K562 (cell line): ENCODE measurements at regions not wholly inside any gene's neighbourhood (a gene's known extent, or its start where the extent isn't known, plus 50 kb on each side); places are given as distances from the start of the nearest gene placed in this dataset.

ENCODE experiments used
- ARNT ChIP-seq, 2 experiments: fragments of 450-650 bp; IDR thresholded peaks; 2 replicates each; pipeline ENCODE4 v1.6.1; 2016; ENCODE audit warnings: mild to moderate bottlenecking in 1 of 2
- E2F4 ChIP-seq: sonication (generic); formaldehyde crosslinking; IDR thresholded peaks from 2 replicates; pipeline ENCODE4 v1.8.0; 2022; ENCODE audit warnings: mild to moderate bottlenecking, low read depth, missing genetic modification reagents
- NR0B1 ChIP-seq: fragments of 450-650 bp; IDR thresholded peaks from one replicate; pipeline ENCODE4 v1.6.1; 2018; ENCODE audit warnings: mild to moderate bottlenecking, moderate library complexity; ENCODE audit not compliant: partially characterized antibody
- PHB2 ChIP-seq: fragments of 450-650 bp; IDR thresholded peaks from 2 replicates; pipeline ENCODE4 v1.6.1; 2017; ENCODE audit warnings: low read depth
- SP2 ChIP-seq: IDR thresholded peaks from 2 replicates; pipeline ENCODE4 v1.6.1; 2011; ENCODE audit warnings: mild to moderate bottlenecking, low read depth, low read length, moderate library complexity; ENCODE audit not compliant: poor library complexity, severe bottlenecking; ENCODE audit errors: extremely low read depth
- ZC3H4 ChIP-seq: sonication (generic); formaldehyde crosslinking; IDR thresholded peaks from 2 replicates; pipeline ENCODE4 v1.9.0; 2021; ENCODE audit warnings: missing genetic modification reagents, borderline replicate concordance
- ZNF174 ChIP-seq: fragments of 250-450 bp; sonication (Bioruptor Pico); IDR thresholded peaks from 2 replicates; pipeline ENCODE4 v1.4.0; 2020; ENCODE audit warnings: mild to moderate bottlenecking
- ZNF318 ChIP-seq, 2 experiments: fragments of 450-650 bp; IDR thresholded peaks; 2 replicates each; pipeline ENCODE4 v1.6.1; 2016; ENCODE audit warnings: mild to moderate bottlenecking in 2 of 2, borderline replicate concordance in 1 of 2, low read depth in 1 of 2, moderate library complexity in 1 of 2
- TF ChIP-seq, protein P1 (sequence below): fragments of 450-650 bp; IDR thresholded peaks from 2 replicates; pipeline ENCODE4 v1.7.1; 2018; ENCODE audit warnings: mild to moderate bottlenecking, low read depth; ENCODE audit not compliant: partially characterized antibody
- TF ChIP-seq, protein P2 (sequence below), 2 experiments: fragments of 450-650 bp in 1 of 2; IDR thresholded peaks; 2 replicates each; pipeline ENCODE4 v1.6.1; 2011 to 2017; ENCODE audit warnings: low read depth in 2 of 2, antibody characterized with exemption in 1 of 2, borderline replicate concordance in 1 of 2, low read length in 1 of 2, mild to moderate bottlenecking in 1 of 2, mixed read lengths in 1 of 2; ENCODE audit not compliant: control insufficient read depth in 1 of 2
- TF ChIP-seq, protein P3 (sequence below): sonication (generic); formaldehyde crosslinking; IDR thresholded peaks from 2 replicates; pipeline ENCODE4 v1.9.0; 2022; ENCODE audit warnings: mild to moderate bottlenecking, missing genetic modification reagents

- TF ChIP-seq, protein P1, sequence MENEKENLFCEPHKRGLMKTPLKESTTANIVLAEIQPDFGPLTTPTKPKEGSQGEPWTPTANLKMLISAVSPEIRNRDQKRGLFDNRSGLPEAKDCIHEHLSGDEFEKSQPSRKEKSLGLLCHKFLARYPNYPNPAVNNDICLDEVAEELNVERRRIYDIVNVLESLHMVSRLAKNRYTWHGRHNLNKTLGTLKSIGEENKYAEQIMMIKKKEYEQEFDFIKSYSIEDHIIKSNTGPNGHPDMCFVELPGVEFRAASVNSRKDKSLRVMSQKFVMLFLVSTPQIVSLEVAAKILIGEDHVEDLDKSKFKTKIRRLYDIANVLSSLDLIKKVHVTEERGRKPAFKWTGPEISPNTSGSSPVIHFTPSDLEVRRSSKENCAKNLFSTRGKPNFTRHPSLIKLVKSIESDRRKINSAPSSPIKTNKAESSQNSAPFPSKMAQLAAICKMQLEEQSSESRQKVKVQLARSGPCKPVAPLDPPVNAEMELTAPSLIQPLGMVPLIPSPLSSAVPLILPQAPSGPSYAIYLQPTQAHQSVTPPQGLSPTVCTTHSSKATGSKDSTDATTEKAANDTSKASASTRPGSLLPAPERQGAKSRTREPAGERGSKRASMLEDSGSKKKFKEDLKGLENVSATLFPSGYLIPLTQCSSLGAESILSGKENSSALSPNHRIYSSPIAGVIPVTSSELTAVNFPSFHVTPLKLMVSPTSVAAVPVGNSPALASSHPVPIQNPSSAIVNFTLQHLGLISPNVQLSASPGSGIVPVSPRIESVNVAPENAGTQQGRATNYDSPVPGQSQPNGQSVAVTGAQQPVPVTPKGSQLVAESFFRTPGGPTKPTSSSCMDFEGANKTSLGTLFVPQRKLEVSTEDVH, result no peak
- TF ChIP-seq, protein P2, sequence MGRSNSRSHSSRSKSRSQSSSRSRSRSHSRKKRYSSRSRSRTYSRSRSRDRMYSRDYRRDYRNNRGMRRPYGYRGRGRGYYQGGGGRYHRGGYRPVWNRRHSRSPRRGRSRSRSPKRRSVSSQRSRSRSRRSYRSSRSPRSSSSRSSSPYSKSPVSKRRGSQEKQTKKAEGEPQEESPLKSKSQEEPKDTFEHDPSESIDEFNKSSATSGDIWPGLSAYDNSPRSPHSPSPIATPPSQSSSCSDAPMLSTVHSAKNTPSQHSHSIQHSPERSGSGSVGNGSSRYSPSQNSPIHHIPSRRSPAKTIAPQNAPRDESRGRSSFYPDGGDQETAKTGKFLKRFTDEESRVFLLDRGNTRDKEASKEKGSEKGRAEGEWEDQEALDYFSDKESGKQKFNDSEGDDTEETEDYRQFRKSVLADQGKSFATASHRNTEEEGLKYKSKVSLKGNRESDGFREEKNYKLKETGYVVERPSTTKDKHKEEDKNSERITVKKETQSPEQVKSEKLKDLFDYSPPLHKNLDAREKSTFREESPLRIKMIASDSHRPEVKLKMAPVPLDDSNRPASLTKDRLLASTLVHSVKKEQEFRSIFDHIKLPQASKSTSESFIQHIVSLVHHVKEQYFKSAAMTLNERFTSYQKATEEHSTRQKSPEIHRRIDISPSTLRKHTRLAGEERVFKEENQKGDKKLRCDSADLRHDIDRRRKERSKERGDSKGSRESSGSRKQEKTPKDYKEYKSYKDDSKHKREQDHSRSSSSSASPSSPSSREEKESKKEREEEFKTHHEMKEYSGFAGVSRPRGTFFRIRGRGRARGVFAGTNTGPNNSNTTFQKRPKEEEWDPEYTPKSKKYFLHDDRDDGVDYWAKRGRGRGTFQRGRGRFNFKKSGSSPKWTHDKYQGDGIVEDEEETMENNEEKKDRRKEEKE (IDR thresholded peaks at IDR 0.05; ENCODE audit: borderline replicate concordance in 1 of 2, control insufficient read depth in 1 of 2, low read depth in 2 of 2, low read length in 1 of 2), result no peak
- TF ChIP-seq ARNT (IDR thresholded peaks at IDR 0.05) (no peak), ZC3H4 (CRISPR knock-in tag) (no peak), ZNF318 (IDR thresholded peaks at IDR 0.05; ENCODE audit: borderline replicate concordance in 1 of 2, low read depth in 1 of 2) (no peak), SP2 (no peak), PHB2 (no peak), E2F4 (CRISPR knock-in tag) (no peak), NR0B1 (no peak), ZNF174 (no peak)
- TF ChIP-seq, protein P3, sequence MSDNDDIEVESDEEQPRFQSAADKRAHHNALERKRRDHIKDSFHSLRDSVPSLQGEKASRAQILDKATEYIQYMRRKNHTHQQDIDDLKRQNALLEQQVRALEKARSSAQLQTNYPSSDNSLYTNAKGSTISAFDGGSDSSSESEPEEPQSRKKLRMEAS, result no peak
Observed at GRCh38 chr13:80571346-80572307, 230.7 kb upstream of the SPRY2 start.
